A549 (cell line): ENCODE measurements at regions not wholly inside any gene's neighbourhood (a gene's known extent, or its start where the extent isn't known, plus 50 kb on each side); places are given as distances from the start of the nearest gene placed in this dataset.

Experiments
- ATAC-seq, 2 experiments: fragments of 200-7000 bp in 1 of 2; fragments of >200 bp in 1 of 2; cut with Nextera tagmentation in 1 of 2; cut with Tn5 transposase in 1 of 2; 3 replicates each; pipeline versions ENCODE4 v1.8.0 to v1.9.1; 2018 to 2020; ENCODE audit warnings: mild to moderate bottlenecking in 1 of 2, moderate library complexity in 1 of 2
- CTCF ChIA-PET: fragments of 300-600 bp; sonication (Branson Sonifier 250); formaldehyde crosslinking; extraction: SDS; loops from one replicate; lab custom pipeline; 2021; ENCODE audit warnings: antibody characterized with exemption, inconsistent platforms; lab: Yijun Ruan, JAX
- POLR2A ChIA-PET: fragments of 350-600 bp; formaldehyde crosslinking; extraction: SDS; loops from one replicate; lab custom pipeline; 2021; ENCODE audit warnings: antibody characterized with exemption, inconsistent platforms; lab: Yijun Ruan, JAX
- DNase-seq, 2 experiments: peaks; one replicate each; pipeline versions ENCODE4 v3.0.0 to v3.0.0-alpha.2; 2011 to 2016; ENCODE audit warnings: low read depth in 1 of 2, low spot score in 1 of 2
- FAIRE-seq: peaks from 2 replicates; lab custom pipeline; 2011; peaks lifted over from hg19 to GRCh38; lab: Jason Lieb, UNC
- H3K27ac ChIP-seq, 2 experiments: fragments of >200 bp; sonication (Bioruptor Twin); formaldehyde crosslinking; 3 replicates each; pipeline ENCODE4 v1.5.1; 2016 to 2017
- H3K4me1 ChIP-seq: fragments of >200 bp; sonication (Bioruptor Twin); formaldehyde crosslinking; 3 replicates; pipeline ENCODE4 v1.6.1; 2016
- H3K4me2 ChIP-seq: fragments of >200 bp; sonication (Bioruptor Twin); formaldehyde crosslinking; 3 replicates; pipeline ENCODE4 v1.6.1; 2016
- H3K4me3 ChIP-seq: fragments of >200 bp; sonication (Bioruptor Twin); formaldehyde crosslinking; 3 replicates; pipeline ENCODE4 v1.5.1; 2016
- H3K9me3 ChIP-seq: fragments of >200 bp; sonication (Bioruptor Twin); formaldehyde crosslinking; 3 replicates; pipeline ENCODE4 v1.6.1; 2016
- ATOH8 ChIP-seq: fragments of 250-450 bp; sonication (Bioruptor Pico); IDR thresholded peaks from 2 replicates; pipeline ENCODE4 v1.5.0; 2020; ENCODE audit warnings: low read depth, mild to moderate bottlenecking, moderate library complexity
- CBX2 ChIP-seq: fragments of 200-600 bp; sonication (generic); IDR thresholded peaks from 2 replicates; pipeline ENCODE4 v1.6.1; 2016; ENCODE audit warnings: low read depth, mild to moderate bottlenecking, borderline replicate concordance
- CTCF ChIP-seq: fragments of >200 bp; sonication (Bioruptor Twin); formaldehyde crosslinking; IDR thresholded peaks from 3 replicates; pipeline ENCODE4 v1.5.1; 2016
- ESRRA ChIP-seq: fragments of 150-350 bp; IDR thresholded peaks from 2 replicates; pipeline ENCODE4 v1.6.1; 2014; ENCODE audit warnings: mild to moderate bottlenecking, low read length, borderline replicate concordance
- FOSB ChIP-seq: fragments of 250-450 bp; sonication (Bioruptor Pico); IDR thresholded peaks from 2 replicates; pipeline ENCODE4 v1.5.0; 2020; ENCODE audit warnings: mild to moderate bottlenecking, moderate library complexity
- FOXS1 ChIP-seq: fragments of 250-450 bp; sonication (Bioruptor Pico); IDR thresholded peaks from 2 replicates; pipeline ENCODE4 v1.5.0; 2020; ENCODE audit warnings: mild to moderate bottlenecking, moderate library complexity
- GATA3 ChIP-seq: IDR thresholded peaks from 2 replicates; pipeline ENCODE4 v1.6.1; 2012; ENCODE audit warnings: borderline replicate concordance
- HDAC2 ChIP-seq: fragments of 200-600 bp; sonication (generic); IDR thresholded peaks from 2 replicates; pipeline ENCODE4 v1.6.1; 2016
- HEYL ChIP-seq: fragments of 250-450 bp; sonication (Bioruptor Pico); IDR thresholded peaks from 2 replicates; pipeline ENCODE4 v1.8.0; 2021; ENCODE audit warnings: mild to moderate bottlenecking, moderate library complexity
- HOXA7 ChIP-seq: fragments of 250-450 bp; sonication (Bioruptor Pico); IDR thresholded peaks from 2 replicates; pipeline ENCODE4 v1.5.0; 2020; ENCODE audit warnings: mild to moderate bottlenecking, moderate library complexity
- HOXB5 ChIP-seq: fragments of 250-450 bp; sonication (Bioruptor Pico); IDR thresholded peaks from 2 replicates; pipeline ENCODE4 v1.5.0; 2020; ENCODE audit warnings: mild to moderate bottlenecking, moderate library complexity
- MAFK ChIP-seq: fragments of 450-650 bp; IDR thresholded peaks from 2 replicates; pipeline ENCODE4 v1.6.1; 2014; ENCODE audit not compliant: partially characterized antibody
- MYC ChIP-seq: IDR thresholded peaks from 2 replicates; pipeline ENCODE4 v1.6.1; 2012; ENCODE audit warnings: mild to moderate bottlenecking, inconsistent platforms, low read length, improper control_type of control experiment, borderline replicate concordance
- NFE2L2 ChIP-seq: fragments of 150-350 bp; conservative IDR thresholded peaks from 2 replicates; pipeline ENCODE4 v1.6.1; 2014; ENCODE audit warnings: low read length
- NPAS2 ChIP-seq: fragments of 250-450 bp; sonication (Bioruptor Pico); IDR thresholded peaks from 2 replicates; pipeline ENCODE4 v1.8.0; 2022; ENCODE audit warnings: mild to moderate bottlenecking, moderate library complexity, borderline replicate concordance
- PBX3 ChIP-seq: IDR thresholded peaks from 2 replicates; pipeline ENCODE4 v1.6.1; 2012
- POLR2A ChIP-seq: IDR thresholded peaks from 2 replicates; pipeline ENCODE4 v1.6.1; 2012; ENCODE audit warnings: mild to moderate bottlenecking, low read length
- RCOR1 ChIP-seq: fragments of 150-350 bp; IDR thresholded peaks from 2 replicates; pipeline ENCODE4 v1.6.1; 2014; ENCODE audit warnings: antibody characterized with exemption, low read length, low read depth
- RFX5 ChIP-seq: fragments of 450-650 bp; IDR thresholded peaks from 2 replicates; pipeline ENCODE4 v1.7.1; 2014; ENCODE audit warnings: antibody characterized with exemption, mild to moderate bottlenecking, moderate library complexity
- RNF2 ChIP-seq: fragments of 200-600 bp; sonication (generic); IDR thresholded peaks from 2 replicates; pipeline ENCODE4 v1.6.1; 2016; ENCODE audit warnings: low read depth, mild to moderate bottlenecking, antibody characterized with exemption, moderate library complexity, borderline replicate concordance
- SMC3 ChIP-seq: fragments of >200 bp; sonication (Bioruptor Twin); formaldehyde crosslinking; IDR thresholded peaks from 3 replicates; pipeline ENCODE4 v1.6.1; 2018; ENCODE audit warnings: inconsistent platforms
- TFCP2L1 ChIP-seq: fragments of 250-450 bp; sonication (Bioruptor Pico); IDR thresholded peaks from 2 replicates; pipeline ENCODE4 v1.5.0; 2021; ENCODE audit warnings: mild to moderate bottlenecking
- TP53 ChIP-seq: fragments of 250-450 bp; sonication (Bioruptor Pico); IDR thresholded peaks from 2 replicates; pipeline ENCODE4 v1.5.0; 2021; ENCODE audit warnings: mild to moderate bottlenecking, moderate library complexity
- ZFP36 ChIP-seq: fragments of 450-650 bp; IDR thresholded peaks from 2 replicates; pipeline ENCODE4 v1.6.1; 2014; ENCODE audit warnings: borderline replicate concordance; ENCODE audit not compliant: partially characterized antibody
- WGBS: methylation state at CpG from one replicate; pipeline ENCODE4 v1.1.6; 2017; ENCODE audit errors: missing lambda C conversion rate; 5-methylcytosine and 5-hydroxymethylcytosine counted together
- TF ChIP-seq, protein P1 (sequence below): fragments of 250-450 bp; sonication (Bioruptor Pico); IDR thresholded peaks from 2 replicates; pipeline ENCODE4 v1.5.0; 2021; ENCODE audit warnings: mild to moderate bottlenecking, moderate library complexity, borderline replicate concordance
- TF ChIP-seq, protein P2 (sequence below): fragments of 150-350 bp; IDR thresholded peaks from 2 replicates; pipeline ENCODE4 v1.6.1; 2014; ENCODE audit warnings: low read depth, mild to moderate bottlenecking, low read length
- TF ChIP-seq, protein P3 (sequence below): fragments of >200 bp; sonication (Bioruptor Twin); formaldehyde crosslinking; IDR thresholded peaks from 2 replicates; pipeline ENCODE4 v1.6.1; 2016

GRCh38 chr13:100817928-100818327, 143.3 kb upstream of the TMTC4 start:
- Histone ChIP-seq H3K4me1 (no peaks in the 10 kb centered on the region), H3K27ac (no peak overlapping the region), H3K9me3 (no peaks in the 10 kb centered on the region), H3K4me3 (no peak overlapping the region), H3K4me2 (no peak overlapping the region)
- DNase-seq: no peak
- no peak for FAIRE-seq
- CTCF ChIA-PET: no interaction called here
- no peak for ATAC-seq
- TF ChIP-seq CBX2 (no peak), NFE2L2 (no peak), HEYL (CRISPR knock-in tag) (no peak), RFX5 (no peak), HOXA7 (CRISPR knock-in tag) (no peak), FOSB (CRISPR knock-in tag) (no peak), NPAS2 (CRISPR knock-in tag) (no peak), MAFK (no peak), TFCP2L1 (no peak), TP53 (CRISPR knock-in tag) (no peak), CTCF (no peak), ATOH8 (CRISPR knock-in tag) (no peak), ESRRA (no peak), GATA3 (no peak), MYC (no peak), SMC3 (no peak), PBX3 (no peak), RNF2 (no peak)
- TF ChIP-seq, protein P1, sequence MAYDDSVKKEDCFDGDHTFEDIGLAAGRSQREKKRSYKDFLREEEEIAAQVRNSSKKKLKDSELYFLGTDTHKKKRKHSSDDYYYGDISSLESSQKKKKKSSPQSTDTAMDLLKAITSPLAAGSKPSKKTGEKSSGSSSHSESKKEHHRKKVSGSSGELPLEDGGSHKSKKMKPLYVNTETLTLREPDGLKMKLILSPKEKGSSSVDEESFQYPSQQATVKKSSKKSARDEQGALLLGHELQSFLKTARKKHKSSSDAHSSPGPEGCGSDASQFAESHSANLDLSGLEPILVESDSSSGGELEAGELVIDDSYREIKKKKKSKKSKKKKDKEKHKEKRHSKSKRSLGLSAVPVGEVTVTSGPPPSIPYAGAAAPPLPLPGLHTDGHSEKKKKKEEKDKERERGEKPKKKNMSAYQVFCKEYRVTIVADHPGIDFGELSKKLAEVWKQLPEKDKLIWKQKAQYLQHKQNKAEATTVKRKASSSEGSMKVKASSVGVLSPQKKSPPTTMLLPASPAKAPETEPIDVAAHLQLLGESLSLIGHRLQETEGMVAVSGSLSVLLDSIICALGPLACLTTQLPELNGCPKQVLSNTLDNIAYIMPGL: no peak
- TF ChIP-seq, protein P2, sequence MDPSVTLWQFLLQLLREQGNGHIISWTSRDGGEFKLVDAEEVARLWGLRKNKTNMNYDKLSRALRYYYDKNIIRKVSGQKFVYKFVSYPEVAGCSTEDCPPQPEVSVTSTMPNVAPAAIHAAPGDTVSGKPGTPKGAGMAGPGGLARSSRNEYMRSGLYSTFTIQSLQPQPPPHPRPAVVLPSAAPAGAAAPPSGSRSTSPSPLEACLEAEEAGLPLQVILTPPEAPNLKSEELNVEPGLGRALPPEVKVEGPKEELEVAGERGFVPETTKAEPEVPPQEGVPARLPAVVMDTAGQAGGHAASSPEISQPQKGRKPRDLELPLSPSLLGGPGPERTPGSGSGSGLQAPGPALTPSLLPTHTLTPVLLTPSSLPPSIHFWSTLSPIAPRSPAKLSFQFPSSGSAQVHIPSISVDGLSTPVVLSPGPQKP: no peak
- POLR2A ChIA-PET: no interaction called here

GRCh38 chr13:100815476-100816046, 141.0 kb upstream of the TMTC4 start:
- POLR2A ChIA-PET: no interaction called here
- Histone ChIP-seq H3K4me1 (no peaks in the 10 kb centered on the region), H3K4me2 (no peak overlapping the region), H3K9me3 (no peaks in the 10 kb centered on the region), H3K27ac (no peak overlapping the region), H3K4me3 (no peak overlapping the region)
- no peak for TF ChIP-seq RCOR1
- TF ChIP-seq HOXB5 (CRISPR knock-in tag): no peak
- TF ChIP-seq, protein P3, sequence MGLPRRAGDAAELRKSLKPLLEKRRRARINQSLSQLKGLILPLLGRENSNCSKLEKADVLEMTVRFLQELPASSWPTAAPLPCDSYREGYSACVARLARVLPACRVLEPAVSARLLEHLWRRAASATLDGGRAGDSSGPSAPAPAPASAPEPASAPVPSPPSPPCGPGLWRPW: no peak
- no peak for TF ChIP-seq ATOH8 (CRISPR knock-in tag)
- no peak for TF ChIP-seq HDAC2
- TF ChIP-seq ZFP36: no peak
- TF ChIP-seq POLR2A: no peak
- TF ChIP-seq FOXS1 (CRISPR knock-in tag): no peak
- WGBS: 11% methylated on average over 3 of the region's 3 CpGs
- no peak for DNase-seq
- no peak for ATAC-seq
- FAIRE-seq: no peak
- CTCF ChIA-PET: interaction anchor here (0.6 kb wide), 1 partner anchor 13 kb away, joined by 3 read pairs; no protein-coding TSS in a partner anchor
